ENCODE measurements at regions not wholly inside any gene's neighbourhood (a gene's known extent, or its start where the extent isn't known, plus 50 kb on each side); places are given as distances from the start of the nearest gene placed in this dataset.

- no peaks in the 10 kb centered on the region for H3K9me1 ChIP-seq (replicated peaks; ENCODE audit: control insufficient read depth, extremely low read depth, insufficient read depth, low read length)
- no peaks in the 10 kb centered on the region for H4K20me1 ChIP-seq (replicated peaks; ENCODE audit: control insufficient read depth, extremely low read depth, insufficient read depth, low read length)
- POLR2A ChIA-PET: no interaction called here
- H3K36me3 ChIP-seq (ENCODE audit: control insufficient read depth in 2 of 2, extremely low read depth in 1 of 2, insufficient read depth in 2 of 2, low read length in 2 of 2): no peaks in the 10 kb centered on the region
- no peaks in the 10 kb centered on the region for H3K79me2 ChIP-seq (ENCODE audit: control insufficient read depth, insufficient read depth, low read length)
- no peak overlapping the region for H3K9ac ChIP-seq (replicated peaks; ENCODE audit: extremely low read depth, insufficient read depth, low read length)
- no peaks in the 10 kb centered on the region for H3K27me3 ChIP-seq (ENCODE audit: control insufficient read depth in 2 of 2, insufficient read depth in 2 of 2, low read length in 2 of 2)
- dilution Hi-C loops (cut with MboI; ENCODE audit: extremely low pct_ligation_motif_present, low sequenced_read_pairs) (no loop called here), intact Hi-C loops (cut with micrococcal nuclease) (no loop called here)
- DNase-seq (ENCODE audit: low read depth, low spot score): no peak
- H3K9me3 ChIP-seq (replicated peaks; ENCODE audit: control insufficient read depth, insufficient read depth, low read length): peaks cover 2% of the 10 kb centered on the region
- TF ChIP-seq EZH2 (IDR thresholded peaks at IDR 0.05; ENCODE audit: borderline replicate concordance, low read depth, low read length, severe bottlenecking) (no peak), POLR2AphosphoS5 (IDR thresholded peaks at IDR 0.05; ENCODE audit: insufficient read depth, low read depth, low read length) (no peak), JUN (IDR thresholded peaks at IDR 0.05; ENCODE audit: borderline replicate concordance, insufficient read depth, insufficient read length, low read depth) (no peak), MYC (IDR thresholded peaks at IDR 0.05; ENCODE audit: low read depth, low read length) (no peak), POLR2A (IDR thresholded peaks at IDR 0.05; ENCODE audit: low read depth, low read length) (no peak), FOS (IDR thresholded peaks at IDR 0.05; ENCODE audit: borderline replicate concordance, insufficient read depth, low read length) (no peak), MAX (IDR thresholded peaks at IDR 0.05; ENCODE audit: insufficient read depth, insufficient read length) (no peak), GATA2 (IDR thresholded peaks at IDR 0.05; ENCODE audit: insufficient read depth, insufficient read length, low read depth, low read length) (no peak), CTCF (IDR thresholded peaks at IDR 0.05; ENCODE audit: extremely low read depth in 1 of 2, insufficient read depth in 1 of 2, low read depth in 1 of 2, low read length in 2 of 2) (no peak)
- CTCF ChIA-PET: no interaction called here
- H2AFZ ChIP-seq (ENCODE audit: low read depth, low read length): no peak overlapping the region
- no TSS peak for BruUV-seq (replicated peaks)
- FAIRE-seq: no peak
- H3K4me2 ChIP-seq (ENCODE audit: insufficient read depth, low read length): no peak overlapping the region
- H3K4me1 ChIP-seq (ENCODE audit: control insufficient read depth, extremely low read depth, insufficient read depth, low read length): no peaks in the 10 kb centered on the region
- H3K4me3 ChIP-seq (replicated peaks in 1 of 3; ENCODE audit: insufficient read depth in 1 of 3, low read depth in 1 of 3, low read length in 3 of 3): no peak overlapping the region
- H3K27ac ChIP-seq (ENCODE audit: insufficient read depth, low read depth, low read length): no peak overlapping the region
These were observed 332.6 kb upstream of the SMC2 start for GRCh38 chr9:103761466-103761865.
